Left hindlimb (tissue), 1 donor: ENCODE measurements at regions not wholly inside any gene's neighbourhood (a gene's known extent, or its start where the extent isn't known, plus 50 kb on each side); places are given as distances from the start of the nearest gene placed in this dataset.

Experiments used
- DNase-seq: peaks from one replicate; pipeline ENCODE4 v3.0.0-alpha.2; 2018

- no peak for DNase-seq
Measured at GRCh38 chr6:133697666-133698065, 191.2 kb upstream of the TCF21 start.

GRCh38 chr6:133698272-133698671, 190.6 kb upstream of the TCF21 start:
- DNase-seq, result no peak

DNA sequence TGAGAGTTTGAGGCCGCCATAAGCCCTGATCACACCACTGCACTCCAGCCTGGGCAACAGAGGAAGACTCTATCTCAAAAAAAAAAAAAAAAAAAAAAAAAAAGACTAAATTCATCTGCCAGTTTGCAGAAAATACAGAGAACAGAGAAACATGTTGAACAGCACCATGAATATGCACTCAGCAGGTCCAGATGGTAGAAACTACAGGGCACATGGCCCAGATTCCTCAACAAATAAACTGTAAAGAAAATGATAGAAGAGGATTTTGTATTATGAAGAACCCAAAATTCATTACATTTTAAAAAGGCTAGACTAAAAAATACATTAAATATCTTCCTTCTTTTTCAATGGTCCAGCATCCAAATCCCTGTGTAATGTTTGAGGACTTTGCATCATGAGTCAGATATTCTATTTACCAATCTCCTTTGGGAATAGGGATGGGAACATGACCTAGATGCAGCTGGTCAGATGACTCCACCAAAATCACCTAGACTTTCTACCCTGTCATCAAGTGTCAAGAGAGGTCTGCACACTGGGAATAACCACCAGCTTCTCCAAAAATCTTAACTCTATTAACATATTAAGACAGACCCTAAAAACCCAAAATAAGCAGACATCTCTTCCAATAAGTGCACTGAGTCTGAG, 189.1 kb upstream of the TCF21 start:
- no peak for DNase-seq

DNA sequence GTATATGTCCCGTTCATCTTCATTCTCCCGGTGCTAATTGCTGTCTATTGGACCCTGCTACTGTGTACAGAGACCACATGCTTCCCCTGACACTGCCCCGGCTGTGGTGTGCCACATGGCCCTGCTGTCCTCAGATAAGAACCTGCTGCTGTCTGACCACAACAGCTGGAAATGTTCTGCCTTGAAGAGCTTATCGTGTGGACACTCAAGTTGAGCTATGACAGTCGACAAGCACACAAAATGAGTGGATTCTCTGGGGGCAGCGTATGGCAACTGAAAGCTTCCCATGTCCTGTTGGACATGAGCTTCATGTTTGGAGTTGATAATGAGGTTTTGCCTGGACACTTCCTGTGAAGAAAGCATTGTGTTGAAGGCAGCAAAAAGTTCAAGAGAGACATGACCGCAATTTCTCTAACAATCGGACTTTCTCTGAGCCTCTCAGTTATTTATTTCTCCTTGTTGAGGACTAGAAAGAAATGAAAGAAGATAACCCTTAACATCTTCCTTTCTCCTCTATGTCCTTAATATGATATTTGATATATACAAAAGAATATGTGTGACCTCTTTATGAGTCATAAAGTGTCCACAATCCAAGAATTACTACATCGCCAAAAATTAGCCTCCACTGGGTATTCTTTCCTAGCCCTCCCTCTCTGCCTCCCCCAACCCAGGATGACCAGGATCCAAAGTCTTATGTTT, 187.1 kb upstream of the TCF21 start:
- no peak for DNase-seq

- DNase-seq, result no peak
Measured at GRCh38 chr6:133704371-133704770, 184.5 kb upstream of the TCF21 start.

- no peak for DNase-seq
Measured at GRCh38 chr6:133705066-133705465, 183.8 kb upstream of the TCF21 start.

GRCh38 chr6:133705731-133706130, 183.2 kb upstream of the TCF21 start:
- DNase-seq, result no peak

- DNase-seq, result peak; percentile 40
Measured at GRCh38 chr6:133707456-133707855, 181.5 kb upstream of the TCF21 start.

GRCh38 chr6:133710826-133711225, 178.1 kb upstream of the TCF21 start:
- no peak for DNase-seq

- DNase-seq, result no peak
Measured at GRCh38 chr6:133715270-133715669, 173.6 kb upstream of the TCF21 start.

DNA sequence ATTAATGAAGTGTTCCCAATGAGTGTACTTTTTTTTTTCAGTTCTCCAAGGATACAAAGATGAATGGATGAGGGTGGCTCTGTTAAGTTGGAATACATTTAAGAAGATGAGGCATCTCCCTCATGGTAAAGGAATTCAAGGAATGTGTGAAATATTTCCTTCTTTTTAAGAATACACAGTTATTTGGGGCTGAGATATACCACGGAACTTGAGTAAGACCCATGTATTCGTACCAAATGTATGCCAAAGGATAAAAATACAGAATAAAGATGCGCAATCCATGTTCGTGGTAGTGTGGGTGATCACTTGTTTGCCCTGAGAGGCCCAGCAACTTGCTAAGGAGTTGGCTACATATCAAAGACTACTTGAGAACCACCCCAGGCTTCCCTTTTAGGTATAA, 164.2 kb upstream of the TCF21 start:
- DNase-seq, result no peak

DNA sequence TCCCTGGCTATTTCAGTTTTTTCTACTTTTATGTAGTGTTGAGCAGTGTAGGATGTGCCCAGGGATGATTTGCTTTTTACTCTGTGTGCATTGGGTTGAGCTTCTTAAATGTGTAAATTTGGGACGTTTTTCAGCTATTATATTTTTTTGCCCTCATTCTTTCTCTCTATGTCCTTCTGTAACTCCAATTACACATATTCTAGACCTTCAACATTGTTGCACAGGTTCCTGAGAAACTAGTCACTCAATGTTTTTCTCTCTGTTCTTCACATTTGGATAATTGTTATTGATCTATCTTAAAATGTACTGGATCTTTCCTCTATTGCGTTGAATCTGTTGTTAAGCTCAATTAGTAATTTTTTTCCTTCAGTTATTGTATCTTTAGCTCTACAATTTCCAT, 162.7 kb upstream of the TCF21 start:
- no peak for DNase-seq

DNA sequence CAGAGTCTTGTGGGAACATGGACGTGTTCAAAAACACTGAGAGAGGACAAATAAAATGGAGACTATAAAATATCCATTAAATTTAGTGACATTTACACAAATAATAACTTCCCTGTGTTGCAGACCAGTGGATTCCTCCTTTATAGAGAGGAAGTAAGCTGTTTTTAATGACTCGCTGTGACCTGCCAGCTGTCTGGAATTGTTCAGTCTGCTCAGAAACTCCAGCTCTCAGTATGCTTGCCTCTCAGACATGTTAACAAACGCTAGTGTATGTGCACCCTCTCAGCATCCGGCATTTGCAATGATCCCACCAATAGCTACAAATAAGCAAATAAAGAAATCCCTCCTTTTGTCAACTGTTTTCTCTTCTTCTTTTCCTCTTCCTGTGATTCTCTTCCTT, 158.0 kb upstream of the TCF21 start:
- no peak for DNase-seq

GRCh38 chr6:133740218-133740617, 148.7 kb upstream of the TCF21 start:
- no peak for DNase-seq

DNA sequence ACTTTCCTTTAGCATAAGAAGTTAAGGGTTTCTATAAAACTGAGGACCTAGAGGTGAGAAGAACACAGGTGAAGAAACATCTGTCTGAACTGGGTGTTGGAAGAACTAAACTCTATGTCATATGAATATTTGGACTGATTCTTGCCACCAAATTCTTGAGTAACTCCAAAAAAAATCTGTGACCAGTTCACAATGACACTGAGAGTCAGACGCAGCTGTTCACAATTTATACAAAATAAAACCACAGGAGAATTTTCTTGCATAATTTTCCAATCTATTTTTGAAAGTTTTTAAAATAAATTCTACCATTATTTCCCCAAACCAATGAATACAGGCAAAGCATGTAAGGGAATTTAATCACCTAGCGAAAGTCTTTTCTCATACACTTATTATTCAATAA, 148.1 kb upstream of the TCF21 start:
- DNase-seq, result no peak

DNA sequence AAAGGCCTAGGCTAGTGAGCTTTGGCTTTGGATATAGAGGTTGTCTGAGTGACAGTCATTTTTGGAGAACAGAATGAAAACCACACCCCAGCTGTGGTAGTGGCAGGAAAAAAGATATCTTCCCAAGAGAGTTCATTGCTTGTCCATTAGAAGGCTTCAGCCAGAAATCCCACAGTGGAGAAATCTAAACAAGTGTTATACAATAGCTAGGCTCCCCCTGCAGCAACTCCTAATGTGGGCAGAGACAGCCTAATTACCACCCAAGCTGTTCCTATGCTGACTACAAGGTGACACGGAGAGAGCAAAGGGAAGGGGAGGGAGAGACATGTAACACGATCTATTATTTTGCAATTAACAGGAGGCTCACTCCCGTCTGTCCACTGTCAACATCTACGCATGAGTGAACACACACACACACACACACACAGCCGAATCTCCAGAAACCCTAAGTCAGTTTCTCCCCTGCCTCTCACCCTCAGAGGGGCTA, 147.5 kb upstream of the TCF21 start:
- no peak for DNase-seq

DNA sequence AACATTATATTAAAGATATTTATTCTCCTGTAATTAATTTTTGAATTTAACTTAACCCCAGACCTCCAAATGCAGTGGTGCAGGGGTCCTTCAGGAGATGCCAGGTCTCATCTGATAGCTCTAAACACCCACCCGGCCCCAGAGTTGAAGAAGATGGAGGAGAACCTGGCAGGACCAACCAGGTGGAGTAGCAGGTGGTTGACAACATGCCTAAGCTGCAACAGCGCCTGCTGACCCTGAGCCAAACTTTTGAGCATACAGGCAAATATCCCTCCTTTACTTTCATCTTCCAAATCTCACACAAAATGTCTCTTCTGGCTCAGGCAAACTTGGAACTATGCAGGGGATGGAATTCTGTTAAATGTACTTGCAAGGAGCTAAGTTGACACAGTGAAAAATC, 145.3 kb upstream of the TCF21 start:
- no peak for DNase-seq

DNA sequence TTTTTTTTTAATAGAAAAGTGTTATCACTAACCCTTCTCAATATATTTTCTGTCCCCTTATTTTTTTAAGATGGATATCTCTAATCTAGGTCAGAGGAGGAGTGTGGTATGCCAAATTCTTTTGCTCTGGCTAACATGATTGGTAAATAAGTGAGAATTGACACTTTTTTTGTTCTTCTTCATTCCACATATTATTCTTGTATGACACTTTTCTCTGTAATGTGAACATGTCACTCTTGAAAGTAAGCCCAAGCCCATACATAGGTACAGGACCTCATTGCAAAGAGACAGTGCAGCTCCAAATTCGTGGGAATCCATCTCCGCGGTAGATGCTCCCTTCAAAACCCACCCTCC, 142.5 kb upstream of the TCF21 start:
- DNase-seq, result no peak

GRCh38 chr6:133748628-133749027, 140.3 kb upstream of the TCF21 start:
- no peak for DNase-seq

DNA sequence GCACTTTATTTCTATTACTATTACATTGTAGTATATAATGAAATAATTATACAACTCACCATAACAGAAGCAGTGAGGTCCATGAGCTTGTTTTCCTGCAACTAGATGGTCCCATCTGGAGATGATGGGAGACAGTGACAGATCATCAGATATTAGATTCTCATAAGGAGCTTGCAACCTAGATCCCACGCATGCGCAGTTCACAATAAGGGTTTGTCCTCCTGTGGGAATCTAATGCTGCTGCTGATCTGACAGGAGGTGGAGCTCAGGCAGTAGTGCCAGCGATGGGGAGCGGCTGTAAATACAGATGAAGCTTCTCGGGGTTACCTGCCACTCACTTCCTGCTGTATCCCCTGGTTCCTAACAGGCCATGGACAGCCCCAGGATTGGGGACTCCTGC, 139.5 kb upstream of the TCF21 start:
- DNase-seq, result no peak

DNA sequence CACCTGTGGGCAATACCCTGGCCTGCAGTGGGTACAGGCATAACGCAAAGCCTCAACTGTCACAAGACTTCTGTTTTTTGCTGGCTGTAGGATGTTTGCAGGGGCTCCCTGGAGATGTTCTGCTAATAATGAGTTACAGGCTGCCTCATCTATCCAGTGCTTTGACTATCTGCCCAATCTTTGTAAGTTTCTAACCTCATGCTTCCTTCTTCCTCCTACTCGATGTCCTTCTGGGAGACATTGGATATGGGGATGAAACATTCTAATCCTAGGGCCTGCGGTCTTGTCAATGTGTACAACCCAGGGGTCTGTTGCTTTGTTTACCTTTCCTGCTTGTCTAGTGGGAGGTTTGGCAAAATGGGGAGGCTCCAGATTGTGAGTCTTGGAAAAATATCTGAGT, 136.8 kb upstream of the TCF21 start:
- DNase-seq, result no peak

- DNase-seq, result no peak
Measured at GRCh38 chr6:133753756-133754155, 135.2 kb upstream of the TCF21 start.

DNA sequence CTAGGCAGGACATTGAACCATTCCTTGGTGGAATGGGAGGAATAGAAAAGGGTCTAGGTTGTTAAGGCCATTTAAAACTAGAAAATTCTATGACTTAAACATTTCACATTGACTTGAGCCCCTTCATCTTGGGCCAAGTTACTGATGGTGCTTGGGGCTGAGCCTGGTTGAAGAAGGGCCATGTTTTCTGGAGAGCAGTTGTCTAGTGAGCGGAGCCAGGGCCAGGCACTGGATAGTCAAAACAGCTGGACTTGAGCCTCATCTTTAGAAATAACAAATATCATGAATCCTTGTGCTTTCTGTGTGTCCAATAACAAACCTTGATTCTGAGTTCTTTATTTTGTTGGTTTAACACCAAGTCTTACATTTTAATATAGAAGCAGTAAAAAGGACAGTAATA, 134.6 kb upstream of the TCF21 start:
- DNase-seq, result no peak

DNA sequence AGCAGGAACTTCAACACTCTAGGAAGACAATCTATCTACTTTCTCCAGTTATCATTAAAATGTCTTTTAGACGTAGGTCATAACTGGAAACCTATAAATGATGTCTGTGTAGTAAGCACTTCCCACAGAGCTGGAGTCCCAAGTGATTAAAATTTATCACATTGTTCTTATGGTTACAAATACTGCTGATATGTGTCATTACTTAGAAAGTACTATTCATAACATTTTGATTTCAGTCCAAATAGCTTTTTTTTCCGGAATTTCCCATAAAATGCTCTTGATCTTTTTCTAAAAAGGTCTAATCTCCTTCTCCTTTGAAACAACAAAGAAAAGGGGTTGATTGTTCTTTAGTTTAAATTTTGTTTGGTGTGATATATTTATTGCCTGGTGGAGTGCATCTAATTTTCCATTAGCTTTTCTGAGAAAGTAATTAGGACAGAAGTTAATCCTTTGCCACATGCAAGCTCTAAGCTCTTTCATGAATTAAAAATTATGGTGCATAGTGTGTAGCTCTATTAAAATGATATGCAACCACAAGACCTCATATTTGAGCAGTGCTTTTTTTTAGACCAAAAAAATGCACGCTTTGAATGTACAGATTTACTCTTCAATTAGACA, 132.7 kb upstream of the TCF21 start:
- no peak for DNase-seq

DNA sequence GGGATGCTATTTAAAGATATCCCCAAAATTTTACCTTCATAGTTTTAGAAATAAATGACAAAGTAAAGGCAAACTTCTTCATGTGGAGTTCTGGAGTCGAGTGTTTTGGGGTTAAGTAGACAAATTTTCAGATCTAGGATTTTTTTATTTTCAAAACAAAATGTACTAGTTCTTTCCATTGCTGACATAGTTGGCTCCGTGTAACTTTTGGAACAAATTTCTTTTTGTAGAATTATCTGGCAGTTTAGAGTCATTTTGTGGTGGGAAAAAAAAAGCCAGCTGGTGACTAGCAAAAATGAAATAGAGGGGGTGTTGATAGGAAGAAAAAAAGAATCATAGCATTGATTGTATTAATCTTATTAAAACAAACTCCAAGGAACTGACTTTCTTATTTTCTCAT, 131.6 kb upstream of the TCF21 start:
- DNase-seq, result no peak
